Right atrium auricular region (tissue), 2 donors: ENCODE measurements at regions not wholly inside any gene's neighbourhood (a gene's known extent, or its start where the extent isn't known, plus 50 kb on each side); places are given as distances from the start of the nearest gene placed in this dataset.

Source experiments
- DNase-seq: peaks from one replicate; pipeline ENCODE4 v3.0.0-alpha.2; 2019; ENCODE audit warnings: low spot score
- H3K27ac ChIP-seq, 2 donors: fragments of 200-600 bp; sonication (generic); 1 replicate in 1 of 2; 2 replicates in 1 of 2; pipeline ENCODE4 v1.5.1; 2016 to 2019
- H3K27me3 ChIP-seq, 2 donors: fragments of 200-600 bp; sonication (generic); one replicate each; pipeline versions ENCODE4 v1.5.1 to v1.6.0; 2017 to 2019
- H3K36me3 ChIP-seq: fragments of 200-600 bp; sonication (generic); one replicate; pipeline ENCODE4 v1.5.1; 2016
- H3K4me1 ChIP-seq, 2 donors: fragments of 200-600 bp; sonication (generic); one replicate each; pipeline versions ENCODE4 v1.5.1 to v1.6.0; 2017 to 2019
- H3K4me3 ChIP-seq, 2 donors: fragments of 200-600 bp; sonication (generic); 1 replicate in 1 of 2; 2 replicates in 1 of 2; pipeline ENCODE4 v1.5.1; 2017 to 2019; ENCODE audit warnings: mild to moderate bottlenecking in 1 of 2, moderate library complexity in 1 of 2
- H3K9me3 ChIP-seq, 2 donors: fragments of 200-600 bp; sonication (generic); one replicate each; pipeline ENCODE4 v1.5.1; 2019
- CTCF ChIP-seq, 2 donors: fragments of 200-600 bp; sonication (generic); IDR thresholded peaks; one replicate each; pipeline ENCODE4 v1.5.1; 2019; ENCODE audit warnings: antibody characterized with exemption in 2 of 2

- Histone ChIP-seq H3K9me3 (no peaks in the 10 kb centered on the region), H3K27me3 (no peaks in the 10 kb centered on the region), H3K4me3 (no peak overlapping the region), H3K4me1 (no peaks in the 10 kb centered on the region), H3K27ac (no peak overlapping the region), H3K36me3 (no peaks in the 10 kb centered on the region)
- no peak for TF ChIP-seq CTCF (IDR thresholded peaks at IDR 0.05)
- no peak for DNase-seq
Measured at GRCh38 chr2:58520903-58521302, 279.8 kb upstream of the FANCL start.

- Histone ChIP-seq H3K27me3 (no peaks in the 10 kb centered on the region), H3K9me3 (no peaks in the 10 kb centered on the region), H3K4me1 (no peaks in the 10 kb centered on the region), H3K36me3 (no peaks in the 10 kb centered on the region), H3K4me3 (no peak overlapping the region), H3K27ac (no peak overlapping the region)
- no peak for DNase-seq
- no peak for TF ChIP-seq CTCF (IDR thresholded peaks at IDR 0.05)
Measured at GRCh38 chr2:58517881-58518280, 276.8 kb upstream of the FANCL start.

- TF ChIP-seq CTCF (IDR thresholded peaks at IDR 0.05): no peak
- DNase-seq: no peak
- Histone ChIP-seq H3K36me3 (no peaks in the 10 kb centered on the region), H3K4me3 (no peak overlapping the region), H3K27ac (no peak overlapping the region), H3K27me3 (no peaks in the 10 kb centered on the region), H3K9me3 (no peaks in the 10 kb centered on the region), H3K4me1 (no peaks in the 10 kb centered on the region)
Measured at GRCh38 chr2:58516695-58517094, 275.6 kb upstream of the FANCL start.

- Histone ChIP-seq H3K4me3 (no peak overlapping the region), H3K27ac (no peak overlapping the region), H3K27me3 (no peaks in the 10 kb centered on the region), H3K36me3 (no peaks in the 10 kb centered on the region), H3K9me3 (no peaks in the 10 kb centered on the region), H3K4me1 (no peaks in the 10 kb centered on the region)
- TF ChIP-seq CTCF (IDR thresholded peaks at IDR 0.05): no peak
- DNase-seq: no peak
Measured at GRCh38 chr2:58515827-58516573, 274.9 kb upstream of the FANCL start.

GRCh38 chr2:58514252-58514651, 273.1 kb upstream of the FANCL start:
- no peaks in the 10 kb centered on the region for H3K36me3 ChIP-seq
- no peak for DNase-seq
- no peak for TF ChIP-seq CTCF (IDR thresholded peaks at IDR 0.05)

GRCh38 chr2:58512878-58513277, 271.8 kb upstream of the FANCL start:
- Histone ChIP-seq H3K9me3 (no peaks in the 10 kb centered on the region), H3K36me3 (no peaks in the 10 kb centered on the region), H3K27me3 (no peaks in the 10 kb centered on the region), H3K4me1 (no peaks in the 10 kb centered on the region), H3K27ac (no peak overlapping the region), H3K4me3 (no peak overlapping the region)
- no peak for TF ChIP-seq CTCF (IDR thresholded peaks at IDR 0.05)
- DNase-seq: no peak

More at GRCh38 chr2:58514252-58514651, 273.1 kb upstream of the FANCL start:
- no peaks in the 10 kb centered on the region for H3K4me1 ChIP-seq
- H3K9me3 ChIP-seq: no peaks in the 10 kb centered on the region
- no peaks in the 10 kb centered on the region for H3K27me3 ChIP-seq
- H3K27ac ChIP-seq: no peak overlapping the region
- H3K4me3 ChIP-seq: no peak overlapping the region
